Stimulated activated naive CD8-positive, alpha-beta T cell treated with anti-CD3 and anti-CD28 coated beads, Interleukin-15, amount 100 ng/mL, for 72 hours (primary cell): ENCODE measurements at regions not wholly inside any gene's neighbourhood (a gene's known extent, or its start where the extent isn't known, plus 50 kb on each side); places are given as distances from the start of the nearest gene placed in this dataset.

Source experiments
- ATAC-seq: fragments of 150-1000 bp; cut with Tn5 transposase; 2 replicates; pipeline ENCODE4 v1.10.0; 2021; ENCODE audit warnings: mild to moderate bottlenecking, moderate library complexity
- DNase-seq, 2 donors: peaks; one replicate each; pipeline ENCODE4 v3.0.0; 2021 to 2022
- H3K27ac Mint-ChIP-seq, 2 donors: one replicate each; pipeline ENCODE4 v1.8.0; 2022; ENCODE audit warnings: mild to moderate bottlenecking in 2 of 2, mixed read lengths in 2 of 2, moderate library complexity in 2 of 2
- H3K27me3 Mint-ChIP-seq: one replicate; pipeline ENCODE4 v1.8.0; 2022; ENCODE audit warnings: mixed read lengths
- H3K4me1 Mint-ChIP-seq: one replicate; pipeline ENCODE4 v1.8.0; 2022; ENCODE audit warnings: mild to moderate bottlenecking, mixed read lengths
- H3K4me3 Mint-ChIP-seq, 2 donors: one replicate each; pipeline ENCODE4 v1.8.0; 2022; ENCODE audit warnings: mild to moderate bottlenecking in 2 of 2, mixed read lengths in 2 of 2, moderate library complexity in 1 of 2
- H3K9me3 Mint-ChIP-seq, 2 donors: one replicate each; pipeline ENCODE4 v1.8.0; 2022; ENCODE audit warnings: mixed read lengths in 2 of 2

GRCh38 chr6:82040405-82041221, 206.9 kb downstream of the IBTK start:
- H3K9me3 Mint-ChIP-seq = no peaks in the 10 kb centered on the region
- H3K4me1 Mint-ChIP-seq = no peaks in the 10 kb centered on the region
- no peak overlapping the region for H3K27ac Mint-ChIP-seq
- H3K4me3 Mint-ChIP-seq = no peak overlapping the region
- H3K27me3 Mint-ChIP-seq = no peaks in the 10 kb centered on the region
- ATAC-seq (peak; percentile 60), DNase-seq (peak in 1 of 2 donors; percentile 7)

GRCh38 chr6:82038631-82039030, 208.9 kb downstream of the IBTK start:
- H3K27ac Mint-ChIP-seq = no peak overlapping the region
- no peaks in the 10 kb centered on the region for H3K4me1 Mint-ChIP-seq
- ATAC-seq (no peak), DNase-seq (no peak)
- H3K9me3 Mint-ChIP-seq = no peaks in the 10 kb centered on the region
- no peaks in the 10 kb centered on the region for H3K27me3 Mint-ChIP-seq
- H3K4me3 Mint-ChIP-seq = no peak overlapping the region

DNA sequence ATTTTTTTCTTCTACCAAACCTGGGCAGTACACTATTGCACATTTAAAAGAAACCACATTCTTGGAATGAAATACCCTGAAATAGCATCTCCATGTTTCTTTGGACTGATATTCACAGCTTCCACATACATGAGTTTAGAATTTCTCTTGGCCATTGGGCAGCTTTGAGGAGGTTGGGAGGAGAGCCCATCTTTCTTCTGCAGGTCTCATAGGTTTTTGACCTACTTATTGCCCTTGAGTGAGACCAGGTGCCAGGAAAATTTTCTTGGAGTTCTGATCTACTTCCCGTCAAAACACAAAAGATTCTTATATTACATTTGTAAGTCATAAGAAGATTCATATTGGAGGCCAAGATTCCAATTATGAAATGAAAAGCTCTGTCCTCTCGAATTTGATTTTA, 212.0 kb downstream of the IBTK start:
- Mint-ChIP-seq H3K9me3 (no peaks in the 10 kb centered on the region), H3K4me3 (no peak overlapping the region), H3K27me3 (peaks cover 5% of the 10 kb centered on the region), H3K27ac (no peak overlapping the region), H3K4me1 (no peaks in the 10 kb centered on the region)
- DNase-seq (no peak), ATAC-seq (no peak)

GRCh38 chr6:82033631-82034211, 213.8 kb downstream of the IBTK start:
- Mint-ChIP-seq H3K4me3 (no peak overlapping the region), H3K4me1 (no peaks in the 10 kb centered on the region), H3K27ac (no peak overlapping the region), H3K27me3 (peaks cover 7% of the 10 kb centered on the region), H3K9me3 (no peaks in the 10 kb centered on the region)
- ATAC-seq = no peak
- DNase-seq = no peak

- Mint-ChIP-seq H3K27me3 (peaks cover 7% of the 10 kb centered on the region), H3K9me3 (no peaks in the 10 kb centered on the region), H3K27ac (no peak overlapping the region), H3K4me1 (no peaks in the 10 kb centered on the region), H3K4me3 (no peak overlapping the region)
- DNase-seq = no peak
- ATAC-seq = no peak
These were observed 215.1 kb downstream of the IBTK start for GRCh38 chr6:82032444-82032843.

DNA sequence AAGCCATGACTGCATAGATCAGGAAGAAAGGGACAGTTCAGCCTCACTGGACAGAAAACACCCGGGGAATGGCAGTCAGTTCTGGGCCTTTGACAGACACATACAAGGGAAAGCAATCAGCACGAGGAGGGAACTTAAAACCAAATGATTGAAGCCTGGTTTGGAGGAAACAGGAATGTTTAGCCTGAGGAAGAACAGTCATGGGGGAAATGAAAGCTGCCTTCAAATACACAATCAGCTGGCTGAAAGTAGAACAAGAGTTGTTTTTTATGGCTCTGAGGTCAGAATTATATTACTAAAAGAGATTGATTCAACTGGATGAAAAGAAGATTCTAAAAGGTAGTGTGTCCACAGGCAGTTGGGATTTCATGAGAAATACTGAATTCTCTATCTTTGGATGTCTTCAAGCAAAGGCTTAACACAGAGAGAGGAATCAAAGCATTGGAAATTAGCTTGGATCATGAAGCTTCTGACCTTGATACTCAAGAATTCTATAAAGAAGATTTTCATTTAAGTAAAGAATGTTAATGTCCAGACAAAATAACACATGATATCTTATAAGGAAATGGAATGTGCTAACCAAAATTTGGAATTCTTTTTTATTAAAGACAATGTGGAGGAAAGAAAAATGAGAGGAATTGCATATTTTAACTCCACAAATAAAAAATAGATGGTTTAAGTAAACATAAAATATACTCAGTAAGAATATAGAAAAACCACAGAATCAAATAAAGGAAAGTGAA, 216.6 kb downstream of the IBTK start:
- Mint-ChIP-seq H3K27me3 (peaks cover 7% of the 10 kb centered on the region), H3K4me1 (no peaks in the 10 kb centered on the region), H3K27ac (no peak overlapping the region), H3K9me3 (no peaks in the 10 kb centered on the region), H3K4me3 (no peak overlapping the region)
- ATAC-seq (no peak), DNase-seq (no peak)

- no peak overlapping the region for H3K27ac Mint-ChIP-seq
- H3K4me3 Mint-ChIP-seq = no peak overlapping the region
- no peaks in the 10 kb centered on the region for H3K4me1 Mint-ChIP-seq
- no peaks in the 10 kb centered on the region for H3K9me3 Mint-ChIP-seq
- ATAC-seq = no peak
- H3K27me3 Mint-ChIP-seq = peaks cover 7% of the 10 kb centered on the region
- no peak for DNase-seq
These were observed 217.2 kb downstream of the IBTK start for GRCh38 chr6:82030301-82030700.

DNA sequence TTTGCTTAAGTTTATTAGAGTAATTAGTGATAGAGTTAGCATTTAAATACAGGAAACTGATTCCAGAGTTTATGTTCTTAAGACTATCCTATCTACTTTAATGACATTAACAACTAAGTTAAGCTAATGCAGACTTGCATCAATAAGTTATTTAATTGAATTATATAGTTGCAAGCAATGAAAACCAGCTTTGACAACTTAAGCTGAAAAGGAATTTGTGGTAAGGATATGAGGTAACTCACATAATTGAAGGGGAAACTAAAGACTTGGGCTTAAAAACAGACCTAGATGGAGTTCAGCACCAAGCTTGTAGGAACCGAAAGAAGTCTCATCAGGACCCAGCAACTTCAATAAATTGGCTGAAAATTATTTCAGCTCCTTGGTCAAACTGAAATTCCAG, 222.3 kb downstream of the IBTK start:
- Mint-ChIP-seq H3K27me3 (peaks cover under 1% of the 10 kb centered on the region), H3K4me1 (no peaks in the 10 kb centered on the region), H3K9me3 (no peaks in the 10 kb centered on the region), H3K4me3 (no peak overlapping the region), H3K27ac (no peak overlapping the region)
- no peak for DNase-seq
- ATAC-seq = no peak

- H3K4me3 Mint-ChIP-seq = no peak overlapping the region
- H3K9me3 Mint-ChIP-seq = no peaks in the 10 kb centered on the region
- DNase-seq (no peak), ATAC-seq (no peak)
- no peaks in the 10 kb centered on the region for H3K4me1 Mint-ChIP-seq
- H3K27ac Mint-ChIP-seq = no peak overlapping the region
- H3K27me3 Mint-ChIP-seq = no peaks in the 10 kb centered on the region
These were observed 224.9 kb downstream of the IBTK start for GRCh38 chr6:82022614-82023129.

- no peak for DNase-seq
- Mint-ChIP-seq H3K4me3 (no peak overlapping the region), H3K27ac (no peak overlapping the region), H3K4me1 (no peaks in the 10 kb centered on the region), H3K27me3 (no peaks in the 10 kb centered on the region), H3K9me3 (no peaks in the 10 kb centered on the region)
- no peak for ATAC-seq
These were observed 229.8 kb downstream of the IBTK start for GRCh38 chr6:82017773-82018172.

- Mint-ChIP-seq H3K27ac (no peak overlapping the region), H3K9me3 (no peaks in the 10 kb centered on the region), H3K4me1 (no peaks in the 10 kb centered on the region), H3K4me3 (no peak overlapping the region), H3K27me3 (no peaks in the 10 kb centered on the region)
- ATAC-seq (no peak), DNase-seq (no peak)
These were observed 230.3 kb downstream of the IBTK start for GRCh38 chr6:82017288-82017687.

- DNase-seq (no peak), ATAC-seq (no peak)
- Mint-ChIP-seq H3K4me1 (no peaks in the 10 kb centered on the region), H3K9me3 (peaks cover 0 to 5% of the 10 kb centered on the region in 2 donors), H3K27me3 (no peaks in the 10 kb centered on the region), H3K4me3 (no peak overlapping the region), H3K27ac (no peak overlapping the region)
These were observed 232.0 kb downstream of the IBTK start for GRCh38 chr6:82015526-82015925.

DNA sequence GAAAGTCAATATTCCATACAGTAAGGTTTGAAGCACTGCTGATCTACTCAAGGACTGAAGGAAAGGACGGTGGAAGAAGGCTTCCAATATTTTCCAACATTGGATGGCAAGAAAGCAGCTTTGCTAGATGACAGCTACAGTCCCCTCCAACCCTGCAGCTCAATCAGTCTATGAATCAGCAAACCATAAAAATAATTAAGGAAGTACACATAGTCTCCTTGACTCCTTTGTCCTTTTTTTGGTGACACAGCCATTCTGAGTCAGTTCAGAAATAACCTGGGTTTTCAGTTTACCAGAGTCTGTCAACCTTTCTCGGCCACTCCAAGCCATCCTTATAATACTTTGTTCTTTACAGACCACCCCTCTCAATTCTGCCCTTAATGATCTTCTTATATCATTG, 232.5 kb downstream of the IBTK start:
- Mint-ChIP-seq H3K27me3 (no peaks in the 10 kb centered on the region), H3K4me1 (no peaks in the 10 kb centered on the region), H3K27ac (no peak overlapping the region), H3K4me3 (no peak overlapping the region), H3K9me3 (peaks cover 0 to 8% of the 10 kb centered on the region in 2 donors)
- no peak for ATAC-seq
- no peak for DNase-seq

DNA sequence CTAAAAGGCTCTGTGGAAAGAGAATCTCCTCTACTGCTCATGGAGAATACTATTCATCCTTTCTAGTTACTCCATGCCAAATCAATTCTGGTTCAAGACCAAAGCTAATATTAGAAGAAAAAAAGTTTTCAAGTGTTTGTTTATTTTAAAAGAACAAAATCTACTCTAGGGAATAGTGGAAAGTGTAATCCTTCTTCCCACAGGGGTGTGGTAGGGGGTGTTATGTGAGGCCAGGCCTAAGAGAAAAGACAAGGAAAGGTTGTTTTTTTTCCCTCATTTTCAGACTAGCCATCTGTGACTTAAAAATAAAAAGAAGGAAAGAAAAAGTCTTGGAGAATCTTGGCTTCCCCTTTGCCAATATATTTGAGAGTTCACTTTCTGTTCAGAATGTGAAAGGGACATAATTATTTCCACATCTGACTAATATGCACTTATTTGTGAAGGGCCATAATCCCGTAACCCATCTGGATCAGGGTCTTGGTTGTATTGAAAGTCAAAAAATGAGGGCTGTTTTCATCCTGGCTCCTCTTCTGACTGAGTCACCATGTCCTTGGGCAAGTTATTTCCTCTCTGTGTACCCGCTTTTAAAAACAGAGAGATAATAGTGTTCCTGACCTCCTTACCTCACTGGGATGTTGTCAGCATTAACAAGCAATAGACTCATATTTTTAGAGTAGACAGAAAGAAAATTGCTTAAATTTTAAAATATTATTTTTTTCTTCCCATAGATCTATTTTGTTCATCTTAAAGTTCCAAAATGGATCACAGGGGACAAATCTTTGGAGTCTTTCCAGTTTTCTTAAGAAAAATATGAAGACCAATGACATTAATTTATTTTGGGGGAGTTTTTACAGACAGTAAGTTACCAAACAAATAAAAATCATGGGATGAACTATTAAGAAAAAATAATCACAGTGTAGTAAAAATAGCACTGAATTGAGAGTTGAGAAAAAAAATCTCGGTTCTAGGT, 233.7 kb downstream of the IBTK start:
- DNase-seq (no peak), ATAC-seq (no peak)
- Mint-ChIP-seq H3K27me3 (no peaks in the 10 kb centered on the region), H3K9me3 (peaks cover 0 to 8% of the 10 kb centered on the region in 2 donors), H3K4me1 (no peaks in the 10 kb centered on the region), H3K4me3 (no peak overlapping the region), H3K27ac (no peak overlapping the region)
